GM12878 (cell line): ENCODE measurements at regions not wholly inside any gene's neighbourhood (a gene's known extent, or its start where the extent isn't known, plus 50 kb on each side); places are given as distances from the start of the nearest gene placed in this dataset.

Source experiments
- ATAC-seq: fragments of 200-7000 bp; cut with Tn5 transposase; 3 replicates; pipeline ENCODE4 v1.9.1; 2020; ENCODE audit warnings: mild to moderate bottlenecking, moderate library complexity
- BruUV-seq: library from RNA; stranded (reverse); fragments of 400-500 nt; replicated peaks from 2 replicates; lab custom pipeline; 2021; lab: Mats Ljungman, UMichigan
- CTCF ChIA-PET: fragments of 300-600 bp; sonication (Branson Sonifier 250); formaldehyde crosslinking; extraction: SDS; loops from one replicate; lab custom pipeline; 2021; ENCODE audit warnings: inconsistent platforms; lab: Yijun Ruan, JAX
- POLR2A ChIA-PET: fragments of 350-600 bp; formaldehyde crosslinking; extraction: SDS; loops from one replicate; lab custom pipeline; 2021; ENCODE audit warnings: inconsistent platforms; lab: Charles Lee
- RAD21 ChIA-PET: fragments of 300-600 bp; sonication (Branson Sonifier 250); formaldehyde crosslinking; loops from one replicate; lab custom pipeline; 2023; ENCODE audit warnings: antibody characterized with exemption; ENCODE audit not compliant: unreplicated experiment; lab: Charles Lee
- SMC1A ChIA-PET: fragments of 300-600 bp; sonication (Branson Sonifier 250); formaldehyde crosslinking; loops from one replicate; lab custom pipeline; 2023; ENCODE audit not compliant: unreplicated experiment, uncharacterized antibody; lab: Charles Lee
- DNase-seq: peaks from one replicate; pipeline ENCODE4 v3.0.0-alpha.2; 2011; ENCODE audit warnings: low read depth, low spot score
- FAIRE-seq: peaks from 3 replicates; lab custom pipeline; 2011; peaks lifted over from hg19 to GRCh38; lab: Jason Lieb, UNC
- H2AFZ ChIP-seq: 2 replicates; pipeline ENCODE4 v1.6.0; 2011; ENCODE audit warnings: low read depth, low read length, control low read depth; ENCODE audit not compliant: control insufficient read depth
- H3K27ac ChIP-seq: 2 replicates; pipeline ENCODE4 v1.5.1; 2011; ENCODE audit warnings: control low read depth; ENCODE audit not compliant: control insufficient read depth, insufficient read depth
- H3K27me3 ChIP-seq, 2 experiments: replicated peaks in 1 of 2; 2 replicates each; pipeline versions ENCODE4 v1.6.0 to v1.6.1; 2011; ENCODE audit warnings: low read length in 1 of 2; ENCODE audit not compliant: control insufficient read depth in 2 of 2, insufficient read depth in 2 of 2
- H3K36me3 ChIP-seq, 2 experiments: 2 replicates each; pipeline ENCODE4 v1.5.1; 2011; ENCODE audit warnings: low read length in 1 of 2; ENCODE audit not compliant: control insufficient read depth in 2 of 2, insufficient read depth in 2 of 2
- H3K4me1 ChIP-seq: 2 replicates; pipeline ENCODE4 v1.6.1; 2011; ENCODE audit warnings: mild to moderate bottlenecking, low read length, moderate library complexity, mixed read lengths; ENCODE audit not compliant: control insufficient read depth, insufficient read depth
- H3K4me2 ChIP-seq: 2 replicates; pipeline ENCODE4 v1.6.0; 2011; ENCODE audit warnings: control low read depth; ENCODE audit not compliant: control insufficient read depth, insufficient read depth
- H3K4me3 ChIP-seq: fragments of 200-600 bp; sonication (generic); 2 replicates; pipeline ENCODE4 v1.5.1; 2016
- H3K79me2 ChIP-seq: 2 replicates; pipeline ENCODE4 v1.6.0; 2011; ENCODE audit warnings: low read length; ENCODE audit not compliant: control insufficient read depth, insufficient read depth
- H3K9ac ChIP-seq: 2 replicates; pipeline ENCODE4 v1.8.0; 2011; ENCODE audit warnings: low read length, control low read depth, mixed read lengths; ENCODE audit not compliant: control insufficient read depth, insufficient read depth
- H3K9me3 ChIP-seq: replicated peaks from 3 replicates; pipeline ENCODE4 v1.5.1; 2011; ENCODE audit warnings: mild to moderate bottlenecking, low read length; ENCODE audit not compliant: control insufficient read depth, insufficient read depth
- H4K20me1 ChIP-seq: 2 replicates; pipeline ENCODE4 v1.6.0; 2011; ENCODE audit not compliant: control insufficient read depth, insufficient read depth
- BHLHE40 ChIP-seq, 2 experiments: fragments of 450-650 bp in 1 of 2; IDR thresholded peaks; 2 replicates each; pipeline ENCODE4 v1.6.1; 2011 to 2017; ENCODE audit warnings: low read depth in 2 of 2, borderline replicate concordance in 1 of 2, improper control_type of control experiment in 1 of 2, low read length in 1 of 2, mild to moderate bottlenecking in 1 of 2
- CEBPB ChIP-seq, 2 experiments: fragments of 150-350 bp in 1 of 2; IDR thresholded peaks; 2 replicates each; pipeline ENCODE4 v1.6.1; 2012 to 2014; ENCODE audit warnings: low read depth in 2 of 2, low read length in 2 of 2, borderline replicate concordance in 1 of 2, inconsistent platforms in 1 of 2
- GATAD2B ChIP-seq: fragments of 450-650 bp; conservative IDR thresholded peaks from 2 replicates; pipeline ENCODE4 v1.6.1; 2017; ENCODE audit warnings: low read depth, mild to moderate bottlenecking, moderate library complexity
- KLF5 ChIP-seq: fragments of 450-650 bp; IDR thresholded peaks from 2 replicates; pipeline ENCODE4 v1.6.1; 2014; ENCODE audit warnings: mild to moderate bottlenecking; ENCODE audit not compliant: partially characterized antibody
- NFXL1 ChIP-seq: fragments of 450-650 bp; IDR thresholded peaks from 2 replicates; pipeline ENCODE4 v1.6.1; 2017; ENCODE audit warnings: antibody characterized with exemption, mild to moderate bottlenecking, borderline replicate concordance
- NFYA ChIP-seq: IDR thresholded peaks from 2 replicates; pipeline ENCODE4 v1.6.1; 2011; ENCODE audit warnings: low read depth, mild to moderate bottlenecking, low read length, improper control_type of control experiment, borderline replicate concordance
- PAX5 ChIP-seq: IDR thresholded peaks from 2 replicates; pipeline ENCODE4 v1.6.1; 2011; ENCODE audit warnings: low read depth, low read length, borderline replicate concordance
- POU2F2 ChIP-seq: IDR thresholded peaks from 3 replicates; pipeline ENCODE4 v1.6.1; 2011; ENCODE audit warnings: low read depth, mild to moderate bottlenecking, low read length, borderline replicate concordance
- SRF ChIP-seq, 2 experiments: IDR thresholded peaks; 2 replicates each; pipeline ENCODE4 v1.6.1; 2011; ENCODE audit warnings: low read depth in 2 of 2, low read length in 2 of 2, mild to moderate bottlenecking in 1 of 2, moderate library complexity in 1 of 2
- YY1 ChIP-seq: IDR thresholded peaks from 2 replicates; pipeline ENCODE4 v1.6.1; 2011; ENCODE audit warnings: low read depth, mild to moderate bottlenecking, low read length
- WGBS: methylation state at CpG from one replicate; pipeline ENCODE4 v1.1.6; 2016; ENCODE audit warnings: low lambda C conversion rate; ENCODE audit not compliant: insufficient replicate concordance, insufficient coverage; ENCODE audit errors: missing lambda C conversion rate; 5-methylcytosine and 5-hydroxymethylcytosine counted together
- in situ Hi-C: fragments of 300-500 bp; cut with MboI; formaldehyde crosslinking; loops from 9 replicates; pipeline ENCODE4 v1.14.3; 2018; ENCODE audit warnings: mixed read lengths
- intact Hi-C: fragments of 100-400 bp; cut with micrococcal nuclease; formaldehyde crosslinking; loops from one replicate; pipeline ENCODE4 v1.14.2; 2022; ENCODE audit not compliant: unreplicated experiment
- TF ChIP-seq, protein P1 (sequence below): IDR thresholded peaks from 2 replicates; pipeline ENCODE4 v1.6.1; 2011; ENCODE audit warnings: low read depth, mild to moderate bottlenecking, low read length, moderate library complexity, borderline replicate concordance; ENCODE audit errors: extremely low read depth
- TF ChIP-seq, protein P2 (sequence below): fragments of 450-650 bp; IDR thresholded peaks from 2 replicates; pipeline ENCODE4 v1.6.1; 2017; ENCODE audit warnings: borderline replicate concordance
- TF ChIP-seq, protein P3 (sequence below): fragments of 450-650 bp; IDR thresholded peaks from 2 replicates; pipeline ENCODE4 v1.6.1; 2018; ENCODE audit warnings: mild to moderate bottlenecking, low read depth, moderate library complexity; ENCODE audit not compliant: partially characterized antibody
- TF ChIP-seq, protein P4 (sequence below): fragments of 150-350 bp; IDR thresholded peaks from 2 replicates; pipeline ENCODE4 v1.6.1; 2016; ENCODE audit warnings: low read depth, low read length

DNA sequence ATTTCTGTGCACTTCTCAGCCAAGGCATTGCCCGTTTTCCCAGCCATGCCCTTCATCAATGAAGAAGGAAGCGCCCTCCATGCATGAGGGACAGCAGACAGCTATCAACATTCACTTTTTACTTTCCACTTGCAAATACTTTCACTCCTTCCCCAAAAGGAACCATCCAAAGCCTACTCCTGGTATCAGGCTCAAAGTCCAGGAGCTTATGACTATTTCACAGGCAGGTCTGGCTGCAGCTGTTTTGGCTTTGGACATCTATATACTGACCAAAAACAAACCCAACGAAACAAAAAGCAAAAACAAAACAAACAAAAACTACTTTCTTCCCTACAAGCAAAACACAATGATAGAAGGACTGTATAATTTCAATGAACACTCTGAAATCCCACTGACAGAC lies 825.1 kb downstream of the RNF144A start:
- in situ Hi-C loops (no loop called here), intact Hi-C loops (no loop called here)
- peaks cover 7% of the 10 kb centered on the region; the same call in 1 of the 3 replicates for H3K9me3 ChIP-seq
- ATAC-seq (peak; percentile 28), DNase-seq (no peak), FAIRE-seq (no peak)
- no TSS peak for BruUV-seq
- no peaks in the 10 kb centered on the region for H3K27me3 ChIP-seq
- no peak overlapping the region for H2AFZ ChIP-seq
- POLR2A ChIA-PET = no interaction called here
- H4K20me1 ChIP-seq = no peaks in the 10 kb centered on the region
- H3K36me3 ChIP-seq = no peaks in the 10 kb centered on the region
- H3K27ac ChIP-seq = no peak overlapping the region
- SMC1A ChIA-PET = interaction anchor here (1.5 kb wide), 1 partner anchor 11 kb away, joined by 3 read pairs; no protein-coding TSS in a partner anchor
- TF ChIP-seq, protein P1, sequence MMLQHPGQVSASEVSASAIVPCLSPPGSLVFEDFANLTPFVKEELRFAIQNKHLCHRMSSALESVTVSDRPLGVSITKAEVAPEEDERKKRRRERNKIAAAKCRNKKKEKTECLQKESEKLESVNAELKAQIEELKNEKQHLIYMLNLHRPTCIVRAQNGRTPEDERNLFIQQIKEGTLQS = no peak
- TF ChIP-seq, protein P2, sequence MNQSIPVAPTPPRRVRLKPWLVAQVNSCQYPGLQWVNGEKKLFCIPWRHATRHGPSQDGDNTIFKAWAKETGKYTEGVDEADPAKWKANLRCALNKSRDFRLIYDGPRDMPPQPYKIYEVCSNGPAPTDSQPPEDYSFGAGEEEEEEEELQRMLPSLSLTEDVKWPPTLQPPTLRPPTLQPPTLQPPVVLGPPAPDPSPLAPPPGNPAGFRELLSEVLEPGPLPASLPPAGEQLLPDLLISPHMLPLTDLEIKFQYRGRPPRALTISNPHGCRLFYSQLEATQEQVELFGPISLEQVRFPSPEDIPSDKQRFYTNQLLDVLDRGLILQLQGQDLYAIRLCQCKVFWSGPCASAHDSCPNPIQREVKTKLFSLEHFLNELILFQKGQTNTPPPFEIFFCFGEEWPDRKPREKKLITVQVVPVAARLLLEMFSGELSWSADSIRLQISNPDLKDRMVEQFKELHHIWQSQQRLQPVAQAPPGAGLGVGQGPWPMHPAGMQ = no peak
- TF ChIP-seq GATAD2B = no peak
- TF ChIP-seq, protein P3, sequence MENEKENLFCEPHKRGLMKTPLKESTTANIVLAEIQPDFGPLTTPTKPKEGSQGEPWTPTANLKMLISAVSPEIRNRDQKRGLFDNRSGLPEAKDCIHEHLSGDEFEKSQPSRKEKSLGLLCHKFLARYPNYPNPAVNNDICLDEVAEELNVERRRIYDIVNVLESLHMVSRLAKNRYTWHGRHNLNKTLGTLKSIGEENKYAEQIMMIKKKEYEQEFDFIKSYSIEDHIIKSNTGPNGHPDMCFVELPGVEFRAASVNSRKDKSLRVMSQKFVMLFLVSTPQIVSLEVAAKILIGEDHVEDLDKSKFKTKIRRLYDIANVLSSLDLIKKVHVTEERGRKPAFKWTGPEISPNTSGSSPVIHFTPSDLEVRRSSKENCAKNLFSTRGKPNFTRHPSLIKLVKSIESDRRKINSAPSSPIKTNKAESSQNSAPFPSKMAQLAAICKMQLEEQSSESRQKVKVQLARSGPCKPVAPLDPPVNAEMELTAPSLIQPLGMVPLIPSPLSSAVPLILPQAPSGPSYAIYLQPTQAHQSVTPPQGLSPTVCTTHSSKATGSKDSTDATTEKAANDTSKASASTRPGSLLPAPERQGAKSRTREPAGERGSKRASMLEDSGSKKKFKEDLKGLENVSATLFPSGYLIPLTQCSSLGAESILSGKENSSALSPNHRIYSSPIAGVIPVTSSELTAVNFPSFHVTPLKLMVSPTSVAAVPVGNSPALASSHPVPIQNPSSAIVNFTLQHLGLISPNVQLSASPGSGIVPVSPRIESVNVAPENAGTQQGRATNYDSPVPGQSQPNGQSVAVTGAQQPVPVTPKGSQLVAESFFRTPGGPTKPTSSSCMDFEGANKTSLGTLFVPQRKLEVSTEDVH = no peak
- TF ChIP-seq KLF5 = no peak
- no peak for TF ChIP-seq POU2F2
- no peak for TF ChIP-seq NFYA
- no peak for TF ChIP-seq BHLHE40 (IDR thresholded peaks at IDR 0.05; ENCODE audit: borderline replicate concordance in 1 of 2, low read depth in 2 of 2, low read length in 1 of 2)
- TF ChIP-seq SRF (IDR thresholded peaks at IDR 0.05; ENCODE audit: low read depth in 2 of 2, low read length in 2 of 2) = no peak
- TF ChIP-seq CEBPB (IDR thresholded peaks at IDR 0.05; ENCODE audit: borderline replicate concordance in 1 of 2, low read depth in 2 of 2, low read length in 2 of 2) = no peak
- TF ChIP-seq, protein P4, sequence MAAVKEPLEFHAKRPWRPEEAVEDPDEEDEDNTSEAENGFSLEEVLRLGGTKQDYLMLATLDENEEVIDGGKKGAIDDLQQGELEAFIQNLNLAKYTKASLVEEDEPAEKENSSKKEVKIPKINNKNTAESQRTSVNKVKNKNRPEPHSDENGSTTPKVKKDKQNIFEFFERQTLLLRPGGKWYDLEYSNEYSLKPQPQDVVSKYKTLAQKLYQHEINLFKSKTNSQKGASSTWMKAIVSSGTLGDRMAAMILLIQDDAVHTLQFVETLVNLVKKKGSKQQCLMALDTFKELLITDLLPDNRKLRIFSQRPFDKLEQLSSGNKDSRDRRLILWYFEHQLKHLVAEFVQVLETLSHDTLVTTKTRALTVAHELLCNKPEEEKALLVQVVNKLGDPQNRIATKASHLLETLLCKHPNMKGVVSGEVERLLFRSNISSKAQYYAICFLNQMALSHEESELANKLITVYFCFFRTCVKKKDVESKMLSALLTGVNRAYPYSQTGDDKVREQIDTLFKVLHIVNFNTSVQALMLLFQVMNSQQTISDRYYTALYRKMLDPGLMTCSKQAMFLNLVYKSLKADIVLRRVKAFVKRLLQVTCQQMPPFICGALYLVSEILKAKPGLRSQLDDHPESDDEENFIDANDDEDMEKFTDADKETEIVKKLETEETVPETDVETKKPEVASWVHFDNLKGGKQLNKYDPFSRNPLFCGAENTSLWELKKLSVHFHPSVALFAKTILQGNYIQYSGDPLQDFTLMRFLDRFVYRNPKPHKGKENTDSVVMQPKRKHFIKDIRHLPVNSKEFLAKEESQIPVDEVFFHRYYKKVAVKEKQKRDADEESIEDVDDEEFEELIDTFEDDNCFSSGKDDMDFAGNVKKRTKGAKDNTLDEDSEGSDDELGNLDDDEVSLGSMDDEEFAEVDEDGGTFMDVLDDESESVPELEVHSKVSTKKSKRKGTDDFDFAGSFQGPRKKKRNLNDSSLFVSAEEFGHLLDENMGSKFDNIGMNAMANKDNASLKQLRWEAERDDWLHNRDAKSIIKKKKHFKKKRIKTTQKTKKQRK = no peak
- no peak for TF ChIP-seq YY1
- TF ChIP-seq NFXL1 = no peak
- TF ChIP-seq PAX5 = no peak
- CTCF ChIA-PET = interaction anchor here (1.0 kb wide), 2 partner anchors 18 to 429 kb away, joined by 3 read pairs; no protein-coding TSS in a partner anchor
- RAD21 ChIA-PET = no interaction called here
- H3K4me3 ChIP-seq = no peak overlapping the region
- no peak overlapping the region for H3K9ac ChIP-seq
- WGBS = 0% methylated on average over 3 of the region's 3 CpGs
- H3K4me2 ChIP-seq = no peak overlapping the region
- H3K79me2 ChIP-seq = no peaks in the 10 kb centered on the region
- H3K4me1 ChIP-seq = no peaks in the 10 kb centered on the region
